ENCODE measurements at regions not wholly inside any gene's neighbourhood (a gene's known extent, or its start where the extent isn't known, plus 50 kb on each side); places are given as distances from the start of the nearest gene placed in this dataset.
"Not testable (repeated sequence)": the region's sequence is repeated elsewhere in the genome, so short reads cannot be mapped to it uniquely, and the experiment has no call there.

GRCh38 chr21:20266441-20266710 lies 731.8 kb upstream of the NCAM2 start:
- no peaks in the 10 kb centered on the region for H3K4me1 ChIP-seq (replicated peaks)
- H3K27ac ChIP-seq = no peak overlapping the region
- DNase-seq (ENCODE audit: low read depth in 1 of 2, low spot score in 2 of 2) = no peak
- peaks cover 3% of the 10 kb centered on the region; the same call in 1 of the 2 replicates for H3K9me3 ChIP-seq (replicated peaks)
- H3K36me3 ChIP-seq = no peaks in the 10 kb centered on the region
- H3K27me3 ChIP-seq (replicated peaks) = no peaks in the 10 kb centered on the region
- no peak overlapping the region for H3K4me3 ChIP-seq

- Histone ChIP-seq H3K4me3 (no peak overlapping the region), H3K9me3 (replicated peaks) (0 out of 2 replicates have a peak, but pooled peaks cover 6% of the 10 kb centered on the region), H3K27ac (no peak overlapping the region), H3K36me3 (no peaks in the 10 kb centered on the region), H3K27me3 (replicated peaks) (no peaks in the 10 kb centered on the region), H3K4me1 (replicated peaks) (no peaks in the 10 kb centered on the region)
- DNase-seq (ENCODE audit: low read depth in 1 of 2, low spot score in 2 of 2) = no peak
These were observed 727.7 kb upstream of the NCAM2 start for GRCh38 chr21:20270365-20271055.

GRCh38 chr21:20272791-20273362 lies 725.3 kb upstream of the NCAM2 start:
- H3K4me3 ChIP-seq = no peak overlapping the region

DNA sequence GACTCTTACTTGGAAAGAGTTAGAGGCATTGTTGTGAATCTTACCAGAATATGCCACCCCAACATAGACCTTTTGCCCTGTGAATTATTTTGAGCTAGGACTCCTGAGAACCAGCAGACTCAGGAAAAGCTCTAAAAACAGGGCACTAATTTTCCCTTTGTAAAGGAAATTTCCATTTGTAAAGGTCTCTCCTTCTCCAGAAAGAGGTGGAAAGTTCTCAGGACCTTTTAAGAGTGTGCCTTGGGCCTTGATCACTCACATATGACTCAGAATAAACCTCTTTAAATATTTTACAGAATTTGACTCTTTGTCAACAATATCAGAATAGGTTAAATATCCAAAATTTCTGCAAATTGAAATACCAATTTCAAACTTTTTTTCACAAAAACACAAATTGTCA lies 721.8 kb upstream of the NCAM2 start:
- H3K4me3 ChIP-seq = no peak overlapping the region
- H3K4me1 ChIP-seq (replicated peaks) = no peaks in the 10 kb centered on the region
- H3K27ac ChIP-seq = no peak overlapping the region
- no peaks in the 10 kb centered on the region for H3K27me3 ChIP-seq (replicated peaks)
- DNase-seq (ENCODE audit: low read depth in 1 of 2, low spot score in 2 of 2) = no peak
- H3K36me3 ChIP-seq = no peaks in the 10 kb centered on the region
- H3K9me3 ChIP-seq (replicated peaks) = 0 out of 2 replicates have a peak, but pooled peaks cover 3% of the 10 kb centered on the region

More at GRCh38 chr21:20272791-20273362, 725.3 kb upstream of the NCAM2 start:
- DNase-seq (ENCODE audit: low read depth in 1 of 2, low spot score in 2 of 2) = no peak
- no peaks in the 10 kb centered on the region for H3K4me1 ChIP-seq (replicated peaks)
- no peaks in the 10 kb centered on the region for H3K27me3 ChIP-seq (replicated peaks)
- no peaks in the 10 kb centered on the region for H3K36me3 ChIP-seq
- H3K9me3 ChIP-seq (replicated peaks) = 0 out of 2 replicates have a peak, but pooled peaks cover 3% of the 10 kb centered on the region
- no peak overlapping the region for H3K27ac ChIP-seq

GRCh38 chr21:20276954-20277353 lies 721.3 kb upstream of the NCAM2 start:
- Histone ChIP-seq H3K4me3 (no peak overlapping the region), H3K27ac (no peak overlapping the region), H3K27me3 (replicated peaks) (no peaks in the 10 kb centered on the region), H3K9me3 (replicated peaks) (0 out of 2 replicates have a peak, but pooled peaks cover 3% of the 10 kb centered on the region), H3K36me3 (no peaks in the 10 kb centered on the region), H3K4me1 (replicated peaks) (no peaks in the 10 kb centered on the region)
- DNase-seq (ENCODE audit: low read depth in 1 of 2, low spot score in 2 of 2) = no peak

DNA sequence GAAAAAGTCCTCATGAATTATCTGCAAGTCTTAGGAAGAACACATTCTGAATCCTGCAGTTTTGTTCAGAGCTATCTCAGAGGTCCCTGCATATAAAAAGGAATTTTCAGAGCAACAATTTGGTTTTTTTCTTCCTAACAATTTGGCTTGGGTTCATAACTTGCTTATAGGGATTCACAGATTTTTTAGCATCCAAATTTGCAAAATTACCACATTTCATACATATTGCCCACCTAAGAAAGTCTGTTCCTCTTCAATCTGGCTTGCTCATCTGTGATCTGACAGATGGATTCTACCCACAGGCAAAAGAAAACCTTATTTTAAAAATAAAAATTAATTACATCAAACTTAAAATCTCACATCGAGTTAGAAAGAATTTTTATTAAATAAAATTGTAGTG lies 714.4 kb upstream of the NCAM2 start:
- Histone ChIP-seq H3K36me3 (no peaks in the 10 kb centered on the region), H3K27me3 (replicated peaks) (no peaks in the 10 kb centered on the region), H3K4me3 (no peak overlapping the region), H3K27ac (no peak overlapping the region), H3K9me3 (replicated peaks) (no peaks in the 10 kb centered on the region), H3K4me1 (replicated peaks) (no peaks in the 10 kb centered on the region)
- no peak for DNase-seq (ENCODE audit: low read depth in 1 of 2, low spot score in 2 of 2)

DNA sequence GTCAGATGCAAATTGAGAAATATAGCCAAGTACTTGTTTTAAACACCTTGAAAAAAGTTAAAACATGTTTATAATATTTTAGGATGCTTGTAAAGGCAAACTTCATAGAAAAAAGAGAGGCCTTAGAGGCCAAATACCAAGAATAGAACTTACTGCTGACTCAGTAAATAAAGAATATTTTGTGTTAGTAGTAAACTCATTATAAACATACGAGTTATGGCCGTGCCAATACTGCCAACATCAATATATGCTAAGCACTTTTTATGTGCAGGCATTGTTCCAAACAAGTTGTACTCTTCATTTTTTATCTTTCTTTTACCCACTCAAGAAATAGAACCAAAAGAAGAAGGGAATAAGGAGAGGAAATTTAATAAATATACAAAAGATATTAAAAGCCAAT lies 705.9 kb upstream of the NCAM2 start:
- no peaks in the 10 kb centered on the region for H3K36me3 ChIP-seq
- no peaks in the 10 kb centered on the region for H3K27me3 ChIP-seq (replicated peaks)
- no peaks in the 10 kb centered on the region for H3K4me1 ChIP-seq (replicated peaks)
- no peak overlapping the region for H3K4me3 ChIP-seq
- H3K9me3 ChIP-seq (replicated peaks) = peaks cover 4% of the 10 kb centered on the region; the same call in 1 of the 2 replicates
- H3K27ac ChIP-seq = no peak overlapping the region
- no peak for DNase-seq (ENCODE audit: low read depth in 1 of 2, low spot score in 2 of 2)

GRCh38 chr21:20292854-20293253 lies 705.4 kb upstream of the NCAM2 start:
- not testable (repeated sequence) for H3K27me3 ChIP-seq (replicated peaks); H3K36me3 ChIP-seq; H3K9me3 ChIP-seq (replicated peaks); DNase-seq (ENCODE audit: low read depth in 1 of 2, low spot score in 2 of 2); H3K4me3 ChIP-seq; H3K27ac ChIP-seq; H3K4me1 ChIP-seq (replicated peaks)

DNA sequence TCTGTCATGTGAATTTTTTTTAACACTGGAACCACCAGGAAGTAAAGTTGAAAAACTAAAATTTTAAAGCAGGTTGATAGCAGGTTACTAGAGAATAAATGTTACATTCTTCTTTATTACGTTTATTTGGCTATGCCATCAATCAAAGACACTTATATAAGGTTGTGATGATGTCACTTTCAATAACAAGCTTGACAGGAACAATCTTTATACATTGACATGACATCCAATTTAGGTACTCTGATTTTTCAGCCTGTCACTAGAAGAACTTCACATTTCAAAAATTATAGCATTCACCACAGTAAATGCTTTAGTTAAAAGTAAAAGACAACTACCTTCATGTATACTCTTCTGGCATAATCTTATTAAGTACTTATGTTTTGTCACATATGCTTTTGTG lies 696.8 kb upstream of the NCAM2 start:
- Histone ChIP-seq H3K4me3 (no peak overlapping the region), H3K4me1 (replicated peaks) (no peaks in the 10 kb centered on the region), H3K9me3 (replicated peaks) (peaks cover 4% of the 10 kb centered on the region; the same call in 1 of the 2 replicates), H3K27ac (no peak overlapping the region), H3K27me3 (replicated peaks) (no peaks in the 10 kb centered on the region), H3K36me3 (no peaks in the 10 kb centered on the region)
- DNase-seq (ENCODE audit: low read depth in 1 of 2, low spot score in 2 of 2) = no peak

DNA sequence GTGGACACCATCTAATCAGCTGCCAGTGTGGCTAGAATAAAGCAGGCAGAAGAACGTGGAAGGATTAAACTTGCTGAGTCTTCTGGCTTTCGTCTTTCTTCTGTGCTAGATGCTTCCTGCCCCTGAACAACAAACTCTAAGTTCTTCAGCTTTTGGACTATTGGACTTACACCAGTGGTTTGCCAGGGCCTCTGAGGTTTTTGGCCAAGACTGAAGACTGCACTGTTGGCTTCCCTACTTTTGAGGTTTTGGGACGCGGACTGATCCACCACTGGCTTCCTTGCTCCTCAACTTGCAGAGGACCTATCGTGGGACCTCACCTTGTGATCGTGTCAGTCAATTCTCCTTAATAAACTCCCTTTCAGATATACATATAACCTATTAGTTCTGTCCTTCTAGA lies 696.1 kb upstream of the NCAM2 start:
- H3K27me3 ChIP-seq (replicated peaks) = no peaks in the 10 kb centered on the region
- H3K4me1 ChIP-seq (replicated peaks) = no peaks in the 10 kb centered on the region
- no peaks in the 10 kb centered on the region for H3K36me3 ChIP-seq
- H3K27ac ChIP-seq = no peak overlapping the region
- peaks cover 2% of the 10 kb centered on the region; the same call in 1 of the 2 replicates for H3K9me3 ChIP-seq (replicated peaks)
- no peak for DNase-seq (ENCODE audit: low read depth in 1 of 2, low spot score in 2 of 2)
- H3K4me3 ChIP-seq = no peak overlapping the region

DNA sequence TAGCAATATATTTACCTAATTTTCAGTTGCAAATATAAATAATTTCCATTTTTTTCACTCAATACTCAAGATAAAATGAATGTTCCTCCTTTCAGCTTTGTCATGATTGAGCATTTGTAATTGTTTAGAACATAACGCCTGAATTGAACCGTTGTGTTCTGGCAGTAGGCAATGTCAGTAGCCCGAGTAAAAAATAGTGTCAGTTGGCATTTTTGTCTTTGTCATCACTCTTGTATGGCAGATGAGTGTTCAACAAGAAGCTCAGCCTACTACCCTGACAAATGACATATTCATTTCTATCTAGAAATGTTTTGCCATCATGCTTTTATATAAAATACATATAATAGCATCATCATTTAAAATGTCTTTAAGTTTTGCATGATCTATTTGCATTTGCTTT lies 691.4 kb upstream of the NCAM2 start:
- Histone ChIP-seq H3K36me3 (no peaks in the 10 kb centered on the region), H3K27me3 (replicated peaks) (no peaks in the 10 kb centered on the region), H3K27ac (no peak overlapping the region)

DNA sequence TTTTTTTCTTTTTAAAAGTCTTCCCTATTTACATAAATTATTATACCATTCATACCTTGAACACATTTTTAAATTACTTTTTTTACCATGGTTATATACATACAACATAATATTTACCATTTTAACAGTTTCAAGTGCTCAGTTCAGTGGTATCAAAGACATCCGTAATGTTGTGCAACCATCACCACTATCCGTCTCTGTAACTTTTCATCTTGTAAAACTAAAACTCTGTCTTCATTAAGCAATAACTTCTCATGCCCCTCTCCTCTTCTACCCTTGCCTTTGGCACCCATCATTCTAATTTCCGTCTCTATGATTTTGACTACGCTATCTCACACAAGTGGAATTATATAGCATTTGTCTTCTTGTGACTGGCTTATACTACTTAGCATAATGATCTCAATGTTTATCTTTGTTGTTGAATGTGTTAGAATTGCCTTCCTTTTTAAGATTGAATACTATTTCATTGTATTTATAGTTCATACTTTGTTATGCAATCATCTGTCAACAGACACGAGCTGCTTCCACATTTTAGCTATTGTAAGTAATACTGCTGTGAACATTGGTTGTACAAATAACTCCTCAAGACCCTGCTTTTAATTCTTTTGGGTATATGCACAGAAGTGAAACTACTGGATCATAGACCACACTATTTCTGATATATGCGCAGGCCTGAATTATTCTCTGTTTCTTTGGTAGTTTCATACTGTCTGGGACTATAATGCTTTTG lies 689.5 kb upstream of the NCAM2 start:
- no peaks in the 10 kb centered on the region for H3K4me1 ChIP-seq (replicated peaks)
- no peaks in the 10 kb centered on the region; the same call in 1 of the 2 replicates for H3K9me3 ChIP-seq (replicated peaks)
- no peak overlapping the region for H3K27ac ChIP-seq
- H3K4me3 ChIP-seq = no peak overlapping the region
- DNase-seq (ENCODE audit: low read depth in 1 of 2, low spot score in 2 of 2) = no peak
- no peaks in the 10 kb centered on the region for H3K36me3 ChIP-seq
- H3K27me3 ChIP-seq (replicated peaks) = no peaks in the 10 kb centered on the region

More for the DNA sequence above, 691.4 kb upstream of the NCAM2 start:
- no peaks in the 10 kb centered on the region; the same call in 1 of the 2 replicates for H3K9me3 ChIP-seq (replicated peaks)
- no peaks in the 10 kb centered on the region for H3K4me1 ChIP-seq (replicated peaks)
- no peak overlapping the region for H3K4me3 ChIP-seq
- DNase-seq (ENCODE audit: low read depth in 1 of 2, low spot score in 2 of 2) = no peak

DNA sequence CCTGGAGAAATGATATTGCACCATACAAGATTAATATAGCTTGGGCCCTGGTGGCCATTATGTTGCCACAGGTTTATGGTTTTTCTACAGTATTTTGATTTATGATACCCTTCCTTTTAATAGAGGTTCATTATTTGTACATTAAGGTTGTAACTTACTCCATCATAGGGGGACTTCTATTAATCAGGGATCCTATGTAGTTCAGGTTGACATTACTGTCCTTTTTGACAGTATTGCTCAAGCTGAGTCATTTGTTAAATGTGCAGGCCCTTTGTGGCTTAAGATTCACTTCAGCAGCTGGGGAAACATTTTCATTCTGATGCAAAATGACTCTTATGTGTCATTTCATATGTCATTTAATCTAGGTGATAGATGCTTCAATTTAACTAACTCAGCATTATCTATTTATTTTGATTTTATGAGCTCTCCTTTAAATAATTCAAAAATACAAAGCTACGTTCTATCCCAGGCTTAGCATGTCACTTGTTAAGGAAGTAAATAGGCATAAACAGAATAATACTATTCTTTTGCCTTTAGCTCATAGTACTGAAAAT lies 686.9 kb upstream of the NCAM2 start:
- Histone ChIP-seq H3K9me3 (replicated peaks) (0 out of 2 replicates have a peak, but pooled peaks cover 3% of the 10 kb centered on the region), H3K36me3 (no peaks in the 10 kb centered on the region), H3K4me3 (no peak overlapping the region), H3K4me1 (replicated peaks) (no peaks in the 10 kb centered on the region), H3K27me3 (replicated peaks) (no peaks in the 10 kb centered on the region), H3K27ac (no peak overlapping the region)
- DNase-seq (ENCODE audit: low read depth in 1 of 2, low spot score in 2 of 2) = no peak

- Histone ChIP-seq H3K4me1 (replicated peaks) (no peaks in the 10 kb centered on the region), H3K9me3 (replicated peaks) (0 out of 2 replicates have a peak, but pooled peaks cover 6% of the 10 kb centered on the region), H3K27ac (no peak overlapping the region), H3K36me3 (no peaks in the 10 kb centered on the region), H3K27me3 (replicated peaks) (no peaks in the 10 kb centered on the region), H3K4me3 (no peak overlapping the region)
- DNase-seq (ENCODE audit: low read depth in 1 of 2, low spot score in 2 of 2) = no peak
These were observed 685.2 kb upstream of the NCAM2 start for GRCh38 chr21:20313013-20313412.

Data from SJSA1 (cell line).